ENCODE measurements at regions not wholly inside any gene's neighbourhood (a gene's known extent, or its start where the extent isn't known, plus 50 kb on each side); places are given as distances from the start of the nearest gene placed in this dataset.

GRCh38 chr3:70789878-70790277 lies 477.4 kb upstream of the MDFIC2 start:
- no peak for DNase-seq

- no peak for DNase-seq
Observed at GRCh38 chr3:70780790-70781189, 468.4 kb upstream of the MDFIC2 start.

GRCh38 chr3:70779296-70779695 lies 466.9 kb upstream of the MDFIC2 start:
- no peak for DNase-seq

GRCh38 chr3:70776081-70776480 lies 463.6 kb upstream of the MDFIC2 start:
- DNase-seq = no peak

- no peak for DNase-seq
Observed at GRCh38 chr3:70775257-70775656, 462.8 kb upstream of the MDFIC2 start.

- no peak for DNase-seq
Observed at GRCh38 chr3:70774641-70775040, 462.2 kb upstream of the MDFIC2 start.

- no peak for DNase-seq
Observed at GRCh38 chr3:70771426-70772147, 459.1 kb upstream of the MDFIC2 start.

- no peak for DNase-seq
Observed at GRCh38 chr3:70770650-70771049, 458.2 kb upstream of the MDFIC2 start.

GRCh38 chr3:70766301-70766700 lies 453.9 kb upstream of the MDFIC2 start:
- DNase-seq = no peak

GRCh38 chr3:70763894-70764293 lies 451.5 kb upstream of the MDFIC2 start:
- no peak for DNase-seq

GRCh38 chr3:70757658-70758057 lies 445.2 kb upstream of the MDFIC2 start:
- DNase-seq = no peak

GRCh38 chr3:70755526-70755925 lies 443.1 kb upstream of the MDFIC2 start:
- no peak for DNase-seq

- DNase-seq = no peak
Observed at GRCh38 chr3:70754314-70754713, 441.9 kb upstream of the MDFIC2 start.

- no peak for DNase-seq
Observed at GRCh38 chr3:70753572-70753971, 441.1 kb upstream of the MDFIC2 start.

GRCh38 chr3:70752051-70752450 lies 439.6 kb upstream of the MDFIC2 start:
- no peak for DNase-seq

- DNase-seq = no peak
Observed at GRCh38 chr3:70749122-70749521, 436.7 kb upstream of the MDFIC2 start.

- no peak for DNase-seq
Observed at GRCh38 chr3:70748593-70748992, 436.2 kb upstream of the MDFIC2 start.

- DNase-seq = no peak
Observed at GRCh38 chr3:70747847-70748246, 435.4 kb upstream of the MDFIC2 start.

GRCh38 chr3:70744536-70744935 lies 432.1 kb upstream of the MDFIC2 start:
- no peak for DNase-seq

GRCh38 chr3:70743754-70744153 lies 431.3 kb upstream of the MDFIC2 start:
- DNase-seq = no peak

- DNase-seq = no peak
Observed at GRCh38 chr3:70742081-70742480, 429.6 kb upstream of the MDFIC2 start.

GRCh38 chr3:70740872-70741271 lies 428.4 kb upstream of the MDFIC2 start:
- DNase-seq = no peak

- no peak for DNase-seq
Observed at GRCh38 chr3:70740071-70740470, 427.6 kb upstream of the MDFIC2 start.

GRCh38 chr3:70738291-70738681 lies 425.8 kb upstream of the MDFIC2 start:
- DNase-seq = no peak

- DNase-seq = no peak
Observed at GRCh38 chr3:70737666-70738290, 425.3 kb upstream of the MDFIC2 start.

Data from activated CD4-positive, alpha-beta T cell treated with anti-CD3 and anti-CD28 coated beads for 1 hour (primary cell).